SHP77 (cell line): ENCODE measurements at regions not wholly inside any gene's neighbourhood (a gene's known extent, or its start where the extent isn't known, plus 50 kb on each side); places are given as distances from the start of the nearest gene placed in this dataset.
"Not testable (repeated sequence)": the region's sequence is repeated elsewhere in the genome, so short reads cannot be mapped to it uniquely, and the experiment has no call there.

Experiments used
- DNase-seq, 2 experiments: peaks; one replicate each; lab custom pipeline; 2025; lab: John Stamatoyannopoulos, UW

- peak in 1 of 2 experiments; percentile 8 for DNase-seq
Measured at GRCh38 chr22:16660570-16660969, 68.0 kb upstream of the CCT8L2 start.

GRCh38 chr22:16659273-16659834 lies 66.7 kb upstream of the CCT8L2 start:
- not testable (repeated sequence) for DNase-seq

GRCh38 chr22:16658068-16658467 lies 65.5 kb upstream of the CCT8L2 start:
- DNase-seq, result no peak

- DNase-seq, result no peak
Measured at GRCh38 chr22:16654882-16655281, 62.3 kb upstream of the CCT8L2 start.

- not testable (repeated sequence) for DNase-seq
Measured at GRCh38 chr22:16654336-16654735, 61.7 kb upstream of the CCT8L2 start.

GRCh38 chr22:16653222-16653621 lies 60.6 kb upstream of the CCT8L2 start:
- not testable (repeated sequence) for DNase-seq

- DNase-seq, result no peak
Measured at GRCh38 chr22:16651217-16651616, 58.6 kb upstream of the CCT8L2 start.
